Adrenal gland (tissue), 9 donors: ENCODE measurements at regions not wholly inside any gene's neighbourhood (a gene's known extent, or its start where the extent isn't known, plus 50 kb on each side); places are given as distances from the start of the nearest gene placed in this dataset.

Experiments
- DNase-seq, 7 donors: peaks; one replicate each; pipeline ENCODE4 v3.0.0-alpha.2; 2019 to 2020
- H3K27ac ChIP-seq, 5 donors: fragments of 200-600 bp; sonication (generic) in 4 of 5; 1 replicate in 3 of 5; 2 replicates in 2 of 5; pipeline versions ENCODE4 v1.5.1 to v1.8.0; 2016 to 2020; ENCODE audit warnings: mild to moderate bottlenecking in 1 of 5
- H3K27me3 ChIP-seq: fragments of 200-600 bp; 2 replicates; pipeline ENCODE4 v1.8.0; 2021
- H3K36me3 ChIP-seq, 2 donors: fragments of 200-600 bp; replicated peaks in 1 of 2; 1 replicate in 1 of 2; 2 replicates in 1 of 2; pipeline versions ENCODE4 v1.5.1 to v1.8.0; 2018 to 2022
- H3K4me1 ChIP-seq, 2 donors: fragments of 200-600 bp; replicated peaks in 1 of 2; 1 replicate in 1 of 2; 2 replicates in 1 of 2; pipeline versions ENCODE4 v1.5.1 to v1.8.0; 2018 to 2021
- H3K4me3 ChIP-seq, 4 donors: fragments of 200-600 bp; sonication (generic) in 3 of 4; one replicate each; pipeline ENCODE4 v1.5.1; 2016 to 2018
- H3K9me3 ChIP-seq, 3 donors: fragments of 200-600 bp; sonication (generic) in 1 of 3; replicated peaks in 1 of 3; 1 replicate in 2 of 3; 2 replicates in 1 of 3; pipeline versions ENCODE4 v1.5.1 to v1.8.0; 2016 to 2021
- CTCF ChIP-seq, 6 experiments: fragments of 450-650 bp in 4 of 6; fragments of 200-600 bp in 2 of 6; sonication (generic) in 1 of 6; IDR thresholded peaks; 1 replicate in 5 of 6; 2 replicates in 1 of 6; pipeline versions ENCODE4 v1.5.1 to v1.8.0; 2016 to 2021; ENCODE audit warnings: antibody characterized with exemption in 6 of 6, mild to moderate bottlenecking in 2 of 6, moderate library complexity in 1 of 6
- POLR2A ChIP-seq, 2 donors: fragments of 450-650 bp; IDR thresholded peaks; one replicate each; pipeline ENCODE4 v1.6.1; 2017; ENCODE audit warnings: antibody characterized with exemption in 2 of 2, mild to moderate bottlenecking in 2 of 2, moderate library complexity in 1 of 2
- WGBS, 4 donors: extraction: QIAGEN DNeasy Blood & Tissue Kit in 2 of 4; methylation state at CpG; one replicate each; pipeline versions ENCODE4 v1.1.5 to v1.1.7; 2013 to 2017; 5-methylcytosine and 5-hydroxymethylcytosine counted together
- intact Hi-C, 2 donors: fragments of 100-400 bp; cut with DNase I; formaldehyde crosslinking; loops; one replicate each; pipeline versions ENCODE4 v1.14.1 to v1.15.0; 2022 to 2023
- donor health status: healthy with polysubstance abuse.
- donor health status: Bipolar disorder and iron deficiency.
- donor health status: DM: yes; HTN: yes; CAD: no.
- donor health status: DM: no; HTN: no; CAD: no.
- donor health status: DM: no; HTN: no; CAD: no.

- WGBS, 4 donors, result 25 to 68% (median 47%) methylated on average over 2 of the region's 2 CpGs
- intact Hi-C loops, result no loop called here
- no peak overlapping the region for H3K4me3 ChIP-seq
- no peak for DNase-seq
- H3K27ac ChIP-seq, result no peak overlapping the region
- H3K4me1 ChIP-seq, result no peaks in the 10 kb centered on the region
- TF ChIP-seq POLR2A (IDR thresholded peaks at IDR 0.05) (no peak), CTCF (IDR thresholded peaks at IDR 0.05) (no peak)
- H3K9me3 ChIP-seq, result no peaks in the 10 kb centered on the region
- H3K36me3 ChIP-seq, result no peaks in the 10 kb centered on the region
- no peaks in the 10 kb centered on the region for H3K27me3 ChIP-seq
These were observed 52.1 kb downstream of the STYXL2 start for GRCh38 chr1:167145965-167146364.

DNA sequence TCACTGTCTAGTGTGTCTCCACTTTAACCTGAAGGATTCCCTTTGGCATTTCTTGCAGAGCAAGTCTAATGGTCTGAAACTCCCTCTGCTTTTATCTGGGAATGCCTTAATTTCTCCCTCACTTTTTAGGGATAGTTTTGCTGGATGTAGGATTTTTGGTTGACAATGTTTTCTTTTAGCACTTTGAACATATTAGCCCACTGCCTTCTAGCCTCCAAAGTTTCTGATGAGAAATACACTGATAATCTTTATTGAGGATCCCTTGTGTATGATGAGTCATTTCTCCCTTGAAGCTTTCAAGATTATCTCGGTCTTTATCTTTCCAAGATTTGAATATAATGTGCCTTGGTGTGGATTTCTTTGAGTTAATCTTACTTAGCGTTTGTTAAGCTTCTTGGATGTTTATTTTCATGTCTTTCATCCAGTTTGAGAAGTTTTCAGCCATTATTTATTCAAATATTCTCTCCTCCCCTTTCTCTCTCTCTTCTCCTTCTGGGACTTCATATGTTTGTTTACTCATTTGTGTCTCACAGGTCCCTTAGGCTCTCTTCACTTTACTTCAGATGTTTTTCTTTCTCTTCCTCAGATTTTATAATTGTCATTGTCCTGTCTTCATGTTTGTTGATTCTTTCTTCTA is 53.1 kb downstream of the STYXL2 start:
- Histone ChIP-seq H3K36me3 (no peaks in the 10 kb centered on the region), H3K4me1 (no peaks in the 10 kb centered on the region), H3K4me3 (no peak overlapping the region), H3K27me3 (no peaks in the 10 kb centered on the region), H3K9me3 (no peaks in the 10 kb centered on the region), H3K27ac (no peak overlapping the region)
- TF ChIP-seq POLR2A (IDR thresholded peaks at IDR 0.05) (no peak), CTCF (IDR thresholded peaks at IDR 0.05) (no peak)
- 58 to 76% (median 71%) methylated on average over 2 of the region's 2 CpGs for WGBS, 4 donors
- no peak for DNase-seq
- intact Hi-C loops, result no loop called here

- intact Hi-C loops, result no loop called here
- WGBS, 4 donors, result 25 to 64% (median 32%) methylated on average over 1 of the region's 1 CpG
- no peaks in the 10 kb centered on the region for H3K4me1 ChIP-seq
- no peaks in the 10 kb centered on the region for H3K27me3 ChIP-seq
- no peak for TF ChIP-seq POLR2A (IDR thresholded peaks at IDR 0.05)
- TF ChIP-seq CTCF (IDR thresholded peaks at IDR 0.05), result no peak
- no peak overlapping the region for H3K27ac ChIP-seq
- no peak for DNase-seq
- H3K4me3 ChIP-seq, result no peak overlapping the region
- no peaks in the 10 kb centered on the region for H3K36me3 ChIP-seq
- no peaks in the 10 kb centered on the region for H3K9me3 ChIP-seq
These were observed 54.5 kb downstream of the STYXL2 start for GRCh38 chr1:167148421-167148820.

DNA sequence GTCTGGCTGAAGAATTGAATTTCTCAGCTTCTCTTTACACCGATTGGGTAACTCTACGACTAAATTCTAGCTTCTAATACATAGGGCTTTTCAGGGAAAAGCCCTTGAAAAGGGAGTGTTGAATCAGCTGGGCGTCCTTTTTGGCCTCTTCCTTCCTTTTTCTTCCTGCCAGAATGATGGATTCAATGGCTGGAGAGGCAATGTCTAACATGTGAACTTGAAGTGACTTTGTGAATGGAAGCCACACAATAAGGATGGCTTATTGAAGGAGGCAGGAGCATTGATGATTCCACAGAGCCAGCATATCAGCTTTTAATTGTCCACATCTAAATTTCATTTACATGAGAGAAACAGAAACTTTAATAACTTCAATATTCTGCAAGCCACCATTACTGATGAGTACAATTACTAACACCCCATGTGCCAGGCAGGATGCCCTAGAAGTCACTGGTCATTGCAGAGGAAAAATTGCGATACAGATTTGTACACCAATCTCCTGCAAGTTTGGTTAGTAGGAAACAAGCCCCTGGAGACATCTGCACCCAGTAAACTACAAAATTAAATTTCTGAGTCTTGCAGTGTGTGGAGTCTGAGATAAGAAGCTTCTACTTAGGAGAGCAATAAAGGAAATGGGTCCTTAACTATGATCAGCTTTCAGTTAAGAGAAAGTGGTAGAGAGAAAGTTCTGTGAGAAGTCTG is 56.1 kb downstream of the STYXL2 start:
- Histone ChIP-seq H3K27me3 (no peaks in the 10 kb centered on the region), H3K9me3 (no peaks in the 10 kb centered on the region), H3K36me3 (no peaks in the 10 kb centered on the region), H3K4me3 (no peak overlapping the region), H3K27ac (no peak overlapping the region), H3K4me1 (no peaks in the 10 kb centered on the region)
- no peak for DNase-seq
- 49 to 60% (median 53%) methylated on average over 4 of the region's 4 CpGs for WGBS, 4 donors
- TF ChIP-seq POLR2A (IDR thresholded peaks at IDR 0.05) (no peak), CTCF (IDR thresholded peaks at IDR 0.05) (no peak)
- intact Hi-C loops, result no loop called here
